ENCODE measurements at regions not wholly inside any gene's neighbourhood (a gene's known extent, or its start where the extent isn't known, plus 50 kb on each side); places are given as distances from the start of the nearest gene placed in this dataset.

DNA sequence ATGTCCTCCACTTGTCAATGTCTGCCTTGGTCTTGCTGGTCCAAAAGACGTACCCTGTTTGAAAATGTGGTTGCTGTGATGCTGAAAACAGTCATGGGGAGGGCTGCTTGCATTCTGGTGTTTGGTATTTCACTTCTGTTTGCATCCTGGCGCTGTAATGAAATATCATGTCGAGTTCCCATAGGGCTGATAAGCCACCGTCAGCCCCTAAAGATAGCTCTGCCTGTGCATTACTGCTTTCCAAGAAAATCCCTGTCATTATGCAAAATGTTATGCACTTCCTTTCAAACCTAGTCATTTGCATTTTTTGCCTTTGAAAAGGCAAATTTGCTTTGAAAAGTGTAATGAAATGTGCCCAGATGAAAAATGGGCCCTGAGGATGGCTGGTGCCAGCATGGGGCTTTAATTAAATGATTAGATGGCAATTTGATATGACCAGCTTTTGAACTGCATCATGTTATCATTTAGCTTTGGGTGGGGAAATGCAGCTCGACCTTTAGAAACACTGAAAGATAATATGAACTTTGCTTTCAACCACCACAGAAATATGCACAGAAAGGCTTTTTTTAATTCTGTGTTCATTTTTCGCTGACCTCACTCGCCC, 374.4 kb upstream of the SGCD start:
- H3K9ac ChIP-seq (ENCODE audit: low read depth in 1 of 3, low read length in 3 of 3) = no peak overlapping the region
- H3K9me3 ChIP-seq (ENCODE audit: control insufficient read depth in 3 of 3, low read length in 3 of 3) = no peaks in the 10 kb centered on the region
- H3K36me3 ChIP-seq (ENCODE audit: control insufficient read depth in 3 of 3, insufficient read depth in 3 of 3, low read length in 3 of 3) = no peaks in the 10 kb centered on the region
- no peak overlapping the region for H3K27ac ChIP-seq (ENCODE audit: low read depth, low read length)
- H3K27me3 ChIP-seq (ENCODE audit: control insufficient read depth in 3 of 3, insufficient read depth in 3 of 3, low read length in 3 of 3) = no peaks in the 10 kb centered on the region
- no peaks in the 10 kb centered on the region for H3K4me1 ChIP-seq (ENCODE audit: control insufficient read depth in 3 of 3, insufficient read depth in 3 of 3, low read length in 3 of 3)
- H3K4me3 ChIP-seq (ENCODE audit: low read length in 3 of 3) = no peak overlapping the region

DNA sequence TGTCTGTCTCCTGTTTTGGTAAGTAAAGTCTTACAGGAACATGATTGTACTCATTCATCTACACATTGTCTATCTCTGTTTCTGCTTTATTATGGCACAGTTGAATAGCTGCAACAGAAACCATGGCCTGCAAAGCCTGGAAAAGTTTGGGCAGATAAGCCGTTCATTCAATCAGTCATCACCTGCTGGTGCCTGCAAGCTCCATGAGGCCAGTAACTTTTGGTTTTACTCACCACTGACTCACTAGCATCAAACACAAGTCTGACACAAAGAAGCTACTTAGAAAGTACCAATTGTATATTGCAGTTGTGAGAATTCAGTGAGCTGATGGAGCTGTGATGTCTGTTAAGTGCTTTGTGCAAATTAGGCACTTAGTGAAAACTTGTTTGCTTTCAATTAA, 373.6 kb upstream of the SGCD start:
- Histone ChIP-seq H3K4me1 (ENCODE audit: control insufficient read depth in 3 of 3, insufficient read depth in 3 of 3, low read length in 3 of 3) (no peaks in the 10 kb centered on the region), H3K9ac (ENCODE audit: low read depth in 1 of 3, low read length in 3 of 3) (no peak overlapping the region), H3K9me3 (ENCODE audit: control insufficient read depth in 3 of 3, low read length in 3 of 3) (no peaks in the 10 kb centered on the region), H3K27ac (ENCODE audit: low read depth, low read length) (no peak overlapping the region), H3K36me3 (ENCODE audit: control insufficient read depth in 3 of 3, insufficient read depth in 3 of 3, low read length in 3 of 3) (no peaks in the 10 kb centered on the region), H3K4me3 (ENCODE audit: low read length in 3 of 3) (no peak overlapping the region), H3K27me3 (ENCODE audit: control insufficient read depth in 3 of 3, insufficient read depth in 3 of 3, low read length in 3 of 3) (no peaks in the 10 kb centered on the region)

- no peak overlapping the region for H3K9ac ChIP-seq (ENCODE audit: low read depth in 1 of 3, low read length in 3 of 3)
- H3K4me3 ChIP-seq (ENCODE audit: low read length in 3 of 3) = no peak overlapping the region
- H3K27me3 ChIP-seq (ENCODE audit: control insufficient read depth in 3 of 3, insufficient read depth in 3 of 3, low read length in 3 of 3) = no peaks in the 10 kb centered on the region
- no peaks in the 10 kb centered on the region for H3K4me1 ChIP-seq (ENCODE audit: control insufficient read depth in 3 of 3, insufficient read depth in 3 of 3, low read length in 3 of 3)
- no peaks in the 10 kb centered on the region for H3K36me3 ChIP-seq (ENCODE audit: control insufficient read depth in 3 of 3, insufficient read depth in 3 of 3, low read length in 3 of 3)
- H3K27ac ChIP-seq (ENCODE audit: low read depth, low read length) = no peak overlapping the region
- no peaks in the 10 kb centered on the region for H3K9me3 ChIP-seq (ENCODE audit: control insufficient read depth in 3 of 3, low read length in 3 of 3)
Observed at GRCh38 chr5:155954701-155955445, 372.1 kb upstream of the SGCD start.

DNA sequence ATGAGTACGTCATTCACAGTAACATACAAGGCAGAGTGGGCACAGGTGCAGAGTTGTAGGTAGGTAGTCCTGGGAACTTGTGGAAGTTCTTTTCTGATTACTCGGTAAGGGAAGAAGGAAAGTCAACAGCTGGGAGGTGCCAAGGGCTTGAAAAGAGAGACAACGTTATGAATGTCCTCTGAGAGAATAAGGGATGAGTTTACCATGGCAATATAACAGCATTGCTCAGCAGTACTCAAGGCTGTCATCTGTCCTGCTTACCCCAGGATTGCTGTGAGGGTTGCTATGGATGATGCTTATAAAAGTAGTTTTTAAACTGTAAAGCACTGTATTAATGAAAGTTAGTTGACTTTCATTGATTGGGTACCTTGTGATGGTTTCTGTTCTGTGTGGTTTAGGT, 369.1 kb upstream of the SGCD start:
- no peak overlapping the region for H3K27ac ChIP-seq (ENCODE audit: low read depth, low read length)
- H3K4me3 ChIP-seq (ENCODE audit: low read length in 3 of 3) = no peak overlapping the region
- H3K27me3 ChIP-seq (ENCODE audit: control insufficient read depth in 3 of 3, insufficient read depth in 3 of 3, low read length in 3 of 3) = no peaks in the 10 kb centered on the region
- no peaks in the 10 kb centered on the region for H3K4me1 ChIP-seq (ENCODE audit: control insufficient read depth in 3 of 3, insufficient read depth in 3 of 3, low read length in 3 of 3)
- no peak overlapping the region for H3K9ac ChIP-seq (ENCODE audit: low read depth in 1 of 3, low read length in 3 of 3)
- H3K36me3 ChIP-seq (ENCODE audit: control insufficient read depth in 3 of 3, insufficient read depth in 3 of 3, low read length in 3 of 3) = no peaks in the 10 kb centered on the region
- H3K9me3 ChIP-seq (ENCODE audit: control insufficient read depth in 3 of 3, low read length in 3 of 3) = no peaks in the 10 kb centered on the region

DNA sequence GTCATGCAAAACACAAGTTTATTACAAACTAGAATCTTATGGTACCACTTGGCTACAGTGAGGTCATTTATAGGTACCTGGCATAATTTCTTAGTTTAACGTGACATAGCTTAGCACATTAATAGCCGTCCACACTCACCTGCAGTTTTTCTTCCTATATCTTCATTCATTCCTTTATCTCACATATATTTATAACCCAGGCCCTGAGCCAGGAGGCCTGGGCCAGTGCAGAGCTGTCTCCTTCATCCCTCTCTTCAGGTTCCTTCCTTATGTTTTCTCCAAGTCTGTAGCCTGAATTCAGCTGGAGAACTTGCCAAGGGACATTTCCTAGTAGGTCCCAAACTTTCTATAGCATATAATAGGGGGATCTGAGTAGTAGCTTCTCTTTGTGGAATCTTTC, 367.9 kb upstream of the SGCD start:
- Histone ChIP-seq H3K4me1 (ENCODE audit: control insufficient read depth in 3 of 3, insufficient read depth in 3 of 3, low read length in 3 of 3) (no peaks in the 10 kb centered on the region), H3K9ac (ENCODE audit: low read depth in 1 of 3, low read length in 3 of 3) (no peak overlapping the region), H3K4me3 (ENCODE audit: low read length in 3 of 3) (no peak overlapping the region), H3K27me3 (ENCODE audit: control insufficient read depth in 3 of 3, insufficient read depth in 3 of 3, low read length in 3 of 3) (no peaks in the 10 kb centered on the region), H3K27ac (ENCODE audit: low read depth, low read length) (no peak overlapping the region), H3K9me3 (ENCODE audit: control insufficient read depth in 3 of 3, low read length in 3 of 3) (no peaks in the 10 kb centered on the region), H3K36me3 (ENCODE audit: control insufficient read depth in 3 of 3, insufficient read depth in 3 of 3, low read length in 3 of 3) (no peaks in the 10 kb centered on the region)

- H3K27ac ChIP-seq (ENCODE audit: low read depth, low read length) = no peak overlapping the region
- H3K9ac ChIP-seq (ENCODE audit: low read depth in 1 of 3, low read length in 3 of 3) = no peak overlapping the region
- H3K27me3 ChIP-seq (ENCODE audit: control insufficient read depth in 3 of 3, insufficient read depth in 3 of 3, low read length in 3 of 3) = no peaks in the 10 kb centered on the region
- H3K4me3 ChIP-seq (ENCODE audit: low read length in 3 of 3) = no peak overlapping the region
- H3K4me1 ChIP-seq (ENCODE audit: control insufficient read depth in 3 of 3, insufficient read depth in 3 of 3, low read length in 3 of 3) = no peaks in the 10 kb centered on the region
- H3K9me3 ChIP-seq (ENCODE audit: control insufficient read depth in 3 of 3, low read length in 3 of 3) = no peaks in the 10 kb centered on the region
- no peaks in the 10 kb centered on the region for H3K36me3 ChIP-seq (ENCODE audit: control insufficient read depth in 3 of 3, insufficient read depth in 3 of 3, low read length in 3 of 3)
Observed at GRCh38 chr5:155960177-155960576, 366.8 kb upstream of the SGCD start.

DNA sequence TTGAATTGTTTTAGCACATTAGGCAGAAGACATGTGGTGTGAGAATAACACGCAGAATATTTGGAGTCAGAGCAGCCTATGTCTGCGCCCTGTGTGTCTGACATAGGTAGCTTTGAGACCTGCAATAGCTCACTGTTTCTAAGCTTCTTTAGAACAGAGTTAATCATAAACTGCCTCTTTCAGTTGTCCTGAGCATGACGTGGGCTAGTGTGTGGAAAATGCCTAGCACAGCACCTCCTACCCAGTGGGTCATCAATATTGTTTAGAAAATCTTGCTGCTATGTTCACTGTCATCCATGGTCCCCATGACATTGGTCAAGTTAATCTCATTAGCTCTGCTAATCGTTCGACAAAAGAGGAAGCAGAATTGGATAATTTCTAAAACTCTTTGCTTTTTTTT, 357.4 kb upstream of the SGCD start:
- H3K27ac ChIP-seq (ENCODE audit: low read depth, low read length) = no peak overlapping the region
- no peaks in the 10 kb centered on the region for H3K27me3 ChIP-seq (ENCODE audit: control insufficient read depth in 3 of 3, insufficient read depth in 3 of 3, low read length in 3 of 3)
- H3K4me3 ChIP-seq (ENCODE audit: low read length in 3 of 3) = no peak overlapping the region
- no peaks in the 10 kb centered on the region for H3K9me3 ChIP-seq (ENCODE audit: control insufficient read depth in 3 of 3, low read length in 3 of 3)
- H3K36me3 ChIP-seq (ENCODE audit: control insufficient read depth in 3 of 3, insufficient read depth in 3 of 3, low read length in 3 of 3) = no peaks in the 10 kb centered on the region
- no peaks in the 10 kb centered on the region for H3K4me1 ChIP-seq (ENCODE audit: control insufficient read depth in 3 of 3, insufficient read depth in 3 of 3, low read length in 3 of 3)
- H3K9ac ChIP-seq (ENCODE audit: low read depth in 1 of 3, low read length in 3 of 3) = no peak overlapping the region

DNA sequence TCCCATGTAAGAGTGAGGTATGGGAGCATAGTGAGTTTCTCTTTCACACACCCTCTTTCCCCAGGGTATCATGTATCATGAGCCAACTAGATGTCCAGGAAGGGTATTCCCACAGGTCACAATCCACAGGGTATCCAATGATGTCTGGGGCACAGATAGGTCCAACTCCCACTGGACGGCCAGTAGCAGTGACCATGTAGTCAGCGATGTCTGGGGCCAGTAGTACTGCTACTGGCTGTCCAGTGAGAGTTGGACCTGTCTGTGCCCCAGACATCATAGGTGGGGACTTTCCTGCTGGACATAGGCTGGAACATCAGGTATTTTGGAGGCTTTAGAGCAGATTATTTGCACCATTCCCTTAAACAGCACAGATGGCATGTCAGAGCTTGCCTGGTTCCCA, 352.6 kb upstream of the SGCD start:
- no peak overlapping the region for H3K4me3 ChIP-seq (ENCODE audit: low read length in 3 of 3)
- H3K27ac ChIP-seq (ENCODE audit: low read depth, low read length) = no peak overlapping the region
- H3K36me3 ChIP-seq (ENCODE audit: control insufficient read depth in 3 of 3, insufficient read depth in 3 of 3, low read length in 3 of 3) = no peaks in the 10 kb centered on the region
- H3K9me3 ChIP-seq (ENCODE audit: control insufficient read depth in 3 of 3, low read length in 3 of 3) = no peaks in the 10 kb centered on the region
- no peak overlapping the region for H3K9ac ChIP-seq (ENCODE audit: low read depth in 1 of 3, low read length in 3 of 3)
- no peaks in the 10 kb centered on the region for H3K27me3 ChIP-seq (ENCODE audit: control insufficient read depth in 3 of 3, insufficient read depth in 3 of 3, low read length in 3 of 3)
- H3K4me1 ChIP-seq (ENCODE audit: control insufficient read depth in 3 of 3, insufficient read depth in 3 of 3, low read length in 3 of 3) = peaks cover 0 to 5% (median 3%) of the 10 kb centered on the region in 3 donors

- Histone ChIP-seq H3K4me3 (ENCODE audit: low read length in 3 of 3) (no peak overlapping the region), H3K9ac (ENCODE audit: low read depth in 1 of 3, low read length in 3 of 3) (no peak overlapping the region), H3K4me1 (ENCODE audit: control insufficient read depth in 3 of 3, insufficient read depth in 3 of 3, low read length in 3 of 3) (peaks cover 3 to 7% (median 5%) of the 10 kb centered on the region in 3 donors), H3K9me3 (ENCODE audit: control insufficient read depth in 3 of 3, low read length in 3 of 3) (no peaks in the 10 kb centered on the region), H3K27ac (ENCODE audit: low read depth, low read length) (no peak overlapping the region), H3K27me3 (ENCODE audit: control insufficient read depth in 3 of 3, insufficient read depth in 3 of 3, low read length in 3 of 3) (no peaks in the 10 kb centered on the region), H3K36me3 (ENCODE audit: control insufficient read depth in 3 of 3, insufficient read depth in 3 of 3, low read length in 3 of 3) (no peaks in the 10 kb centered on the region)
Observed at GRCh38 chr5:155978850-155979249, 348.1 kb upstream of the SGCD start.

- H3K9me3 ChIP-seq (ENCODE audit: control insufficient read depth in 3 of 3, low read length in 3 of 3) = no peaks in the 10 kb centered on the region
- H3K9ac ChIP-seq (ENCODE audit: low read depth in 1 of 3, low read length in 3 of 3) = no peak overlapping the region
- peaks cover 3 to 5% (median 5%) of the 10 kb centered on the region in 3 donors for H3K4me1 ChIP-seq (ENCODE audit: control insufficient read depth in 3 of 3, insufficient read depth in 3 of 3, low read length in 3 of 3)
- no peak overlapping the region for H3K27ac ChIP-seq (ENCODE audit: low read depth, low read length)
- H3K36me3 ChIP-seq (ENCODE audit: control insufficient read depth in 3 of 3, insufficient read depth in 3 of 3, low read length in 3 of 3) = no peaks in the 10 kb centered on the region
- H3K4me3 ChIP-seq (ENCODE audit: low read length in 3 of 3) = no peak overlapping the region
- no peaks in the 10 kb centered on the region for H3K27me3 ChIP-seq (ENCODE audit: control insufficient read depth in 3 of 3, insufficient read depth in 3 of 3, low read length in 3 of 3)
Observed at GRCh38 chr5:155982354-155982753, 344.6 kb upstream of the SGCD start.

All from skeletal muscle tissue (tissue), 3 donors.